GM12878 (cell line): ENCODE measurements at regions not wholly inside any gene's neighbourhood (a gene's known extent, or its start where the extent isn't known, plus 50 kb on each side); places are given as distances from the start of the nearest gene placed in this dataset.

Experiments
- ATAC-seq: fragments of 200-7000 bp; cut with Tn5 transposase; 3 replicates; pipeline ENCODE4 v1.9.1; 2020; ENCODE audit warnings: mild to moderate bottlenecking, moderate library complexity
- BruUV-seq: library from RNA; stranded (reverse); fragments of 400-500 nt; replicated peaks from 2 replicates; lab custom pipeline; 2021; lab: Mats Ljungman, UMichigan
- CTCF ChIA-PET: fragments of 300-600 bp; sonication (Branson Sonifier 250); formaldehyde crosslinking; extraction: SDS; loops from one replicate; lab custom pipeline; 2021; ENCODE audit warnings: inconsistent platforms; lab: Yijun Ruan, JAX
- POLR2A ChIA-PET: fragments of 350-600 bp; formaldehyde crosslinking; extraction: SDS; loops from one replicate; lab custom pipeline; 2021; ENCODE audit warnings: inconsistent platforms; lab: Charles Lee
- RAD21 ChIA-PET: fragments of 300-600 bp; sonication (Branson Sonifier 250); formaldehyde crosslinking; loops from one replicate; lab custom pipeline; 2023; ENCODE audit warnings: antibody characterized with exemption; ENCODE audit not compliant: unreplicated experiment; lab: Charles Lee
- SMC1A ChIA-PET: fragments of 300-600 bp; sonication (Branson Sonifier 250); formaldehyde crosslinking; loops from one replicate; lab custom pipeline; 2023; ENCODE audit not compliant: unreplicated experiment, uncharacterized antibody; lab: Charles Lee
- DNase-seq: peaks from one replicate; pipeline ENCODE4 v3.0.0-alpha.2; 2011; ENCODE audit warnings: low read depth, low spot score
- FAIRE-seq: peaks from 3 replicates; lab custom pipeline; 2011; peaks lifted over from hg19 to GRCh38; lab: Jason Lieb, UNC
- H2AFZ ChIP-seq: 2 replicates; pipeline ENCODE4 v1.6.0; 2011; ENCODE audit warnings: low read depth, low read length, control low read depth; ENCODE audit not compliant: control insufficient read depth
- H3K27ac ChIP-seq: 2 replicates; pipeline ENCODE4 v1.5.1; 2011; ENCODE audit warnings: control low read depth; ENCODE audit not compliant: control insufficient read depth, insufficient read depth
- H3K27me3 ChIP-seq, 2 experiments: replicated peaks in 1 of 2; 2 replicates each; pipeline versions ENCODE4 v1.6.0 to v1.6.1; 2011; ENCODE audit warnings: low read length in 1 of 2; ENCODE audit not compliant: control insufficient read depth in 2 of 2, insufficient read depth in 2 of 2
- H3K36me3 ChIP-seq, 2 experiments: 2 replicates each; pipeline ENCODE4 v1.5.1; 2011; ENCODE audit warnings: low read length in 1 of 2; ENCODE audit not compliant: control insufficient read depth in 2 of 2, insufficient read depth in 2 of 2
- H3K4me1 ChIP-seq: 2 replicates; pipeline ENCODE4 v1.6.1; 2011; ENCODE audit warnings: mild to moderate bottlenecking, low read length, moderate library complexity, mixed read lengths; ENCODE audit not compliant: control insufficient read depth, insufficient read depth
- H3K4me2 ChIP-seq: 2 replicates; pipeline ENCODE4 v1.6.0; 2011; ENCODE audit warnings: control low read depth; ENCODE audit not compliant: control insufficient read depth, insufficient read depth
- H3K4me3 ChIP-seq: fragments of 200-600 bp; sonication (generic); 2 replicates; pipeline ENCODE4 v1.5.1; 2016
- H3K79me2 ChIP-seq: 2 replicates; pipeline ENCODE4 v1.6.0; 2011; ENCODE audit warnings: low read length; ENCODE audit not compliant: control insufficient read depth, insufficient read depth
- H3K9ac ChIP-seq: 2 replicates; pipeline ENCODE4 v1.8.0; 2011; ENCODE audit warnings: low read length, control low read depth, mixed read lengths; ENCODE audit not compliant: control insufficient read depth, insufficient read depth
- H3K9me3 ChIP-seq: replicated peaks from 3 replicates; pipeline ENCODE4 v1.5.1; 2011; ENCODE audit warnings: mild to moderate bottlenecking, low read length; ENCODE audit not compliant: control insufficient read depth, insufficient read depth
- H4K20me1 ChIP-seq: 2 replicates; pipeline ENCODE4 v1.6.0; 2011; ENCODE audit not compliant: control insufficient read depth, insufficient read depth
- GABPA ChIP-seq: IDR thresholded peaks from 2 replicates; pipeline ENCODE4 v1.6.1; 2014; ENCODE audit warnings: antibody characterized with exemption, low read depth, mild to moderate bottlenecking, inconsistent platforms
- KAT2A ChIP-seq: conservative IDR thresholded peaks from 2 replicates; pipeline ENCODE4 v1.6.1; 2011; ENCODE audit warnings: low read depth, low read length; ENCODE audit not compliant: control insufficient read depth
- NR2C2 ChIP-seq: IDR thresholded peaks from 2 replicates; pipeline ENCODE4 v1.6.1; 2011; ENCODE audit warnings: borderline replicate concordance, low read depth; ENCODE audit not compliant: control insufficient read depth, insufficient read length
- STAT3 ChIP-seq: IDR thresholded peaks from 2 replicates; pipeline ENCODE4 v1.6.1; 2011; ENCODE audit warnings: low read depth, low read length, improper control_type of control experiment
- SUZ12 ChIP-seq: fragments of 200-600 bp; sonication (generic); IDR thresholded peaks from one replicate; pipeline ENCODE4 v1.6.1; 2018; ENCODE audit warnings: antibody characterized with exemption, mild to moderate bottlenecking; ENCODE audit not compliant: unreplicated experiment
- TCF3 ChIP-seq: IDR thresholded peaks from 2 replicates; pipeline ENCODE4 v1.6.1; 2012; ENCODE audit warnings: low read depth, mild to moderate bottlenecking, low read length, borderline replicate concordance; ENCODE audit not compliant: insufficient read depth
- YBX1 ChIP-seq: fragments of 450-650 bp; IDR thresholded peaks from 2 replicates; pipeline ENCODE4 v1.6.1; 2016; ENCODE audit warnings: antibody characterized with exemption
- ZZZ3 ChIP-seq: IDR thresholded peaks from 2 replicates; pipeline ENCODE4 v1.6.1; 2011; ENCODE audit warnings: low read depth; ENCODE audit not compliant: control insufficient read depth, insufficient read length
- in situ Hi-C: fragments of 300-500 bp; cut with MboI; formaldehyde crosslinking; loops from 9 replicates; pipeline ENCODE4 v1.14.3; 2018; ENCODE audit warnings: mixed read lengths
- intact Hi-C: fragments of 100-400 bp; cut with micrococcal nuclease; formaldehyde crosslinking; loops from one replicate; pipeline ENCODE4 v1.14.2; 2022; ENCODE audit not compliant: unreplicated experiment
- TF ChIP-seq, protein P1 (sequence below): fragments of 450-650 bp; IDR thresholded peaks from 2 replicates; pipeline ENCODE4 v1.6.1; 2017; ENCODE audit warnings: mild to moderate bottlenecking
- TF ChIP-seq, protein P2 (sequence below): IDR thresholded peaks from 2 replicates; pipeline ENCODE4 v1.6.1; 2012; ENCODE audit warnings: low read depth, low read length, improper control_type of control experiment

DNA sequence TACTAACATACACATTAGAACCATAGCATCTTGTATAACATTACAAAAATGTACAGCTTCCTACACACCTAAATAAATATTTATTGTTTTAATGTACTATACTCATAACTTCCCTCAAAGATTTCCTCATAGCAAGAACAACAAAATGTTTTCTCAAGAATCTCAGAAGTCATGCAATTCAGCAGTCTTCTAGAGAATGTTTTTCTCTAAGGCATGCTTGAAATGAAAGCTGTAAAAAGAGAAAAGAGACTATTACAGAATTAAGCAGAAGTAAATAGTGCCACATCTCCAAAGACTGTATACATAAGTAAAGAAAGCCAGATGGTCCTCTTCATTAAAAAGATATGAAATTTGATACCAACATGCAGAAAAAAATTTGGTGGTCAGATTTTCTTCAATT is 672.2 kb downstream of the EPM2A start:
- TF ChIP-seq STAT3 (no peak), GABPA (no peak), NR2C2 (no peak), ZZZ3 (no peak), TCF3 (no peak), SUZ12 (no peak), KAT2A (no peak), YBX1 (no peak)
- TF ChIP-seq, protein P1, sequence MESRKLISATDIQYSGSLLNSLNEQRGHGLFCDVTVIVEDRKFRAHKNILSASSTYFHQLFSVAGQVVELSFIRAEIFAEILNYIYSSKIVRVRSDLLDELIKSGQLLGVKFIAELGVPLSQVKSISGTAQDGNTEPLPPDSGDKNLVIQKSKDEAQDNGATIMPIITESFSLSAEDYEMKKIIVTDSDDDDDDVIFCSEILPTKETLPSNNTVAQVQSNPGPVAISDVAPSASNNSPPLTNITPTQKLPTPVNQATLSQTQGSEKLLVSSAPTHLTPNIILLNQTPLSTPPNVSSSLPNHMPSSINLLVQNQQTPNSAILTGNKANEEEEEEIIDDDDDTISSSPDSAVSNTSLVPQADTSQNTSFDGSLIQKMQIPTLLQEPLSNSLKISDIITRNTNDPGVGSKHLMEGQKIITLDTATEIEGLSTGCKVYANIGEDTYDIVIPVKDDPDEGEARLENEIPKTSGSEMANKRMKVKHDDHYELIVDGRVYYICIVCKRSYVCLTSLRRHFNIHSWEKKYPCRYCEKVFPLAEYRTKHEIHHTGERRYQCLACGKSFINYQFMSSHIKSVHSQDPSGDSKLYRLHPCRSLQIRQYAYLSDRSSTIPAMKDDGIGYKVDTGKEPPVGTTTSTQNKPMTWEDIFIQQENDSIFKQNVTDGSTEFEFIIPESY, result no peak
- TF ChIP-seq, protein P2, sequence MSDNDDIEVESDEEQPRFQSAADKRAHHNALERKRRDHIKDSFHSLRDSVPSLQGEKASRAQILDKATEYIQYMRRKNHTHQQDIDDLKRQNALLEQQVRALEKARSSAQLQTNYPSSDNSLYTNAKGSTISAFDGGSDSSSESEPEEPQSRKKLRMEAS, result no peak
- TF ChIP-seq, all 136 proteins: peak for 0
- SMC1A ChIA-PET, result no interaction called here
- in situ Hi-C loops, result no loop called here
- RAD21 ChIA-PET, result no interaction called here
- intact Hi-C loops, result no loop called here
- no TSS peak for BruUV-seq
- H3K27me3 ChIP-seq, result no peaks in the 10 kb centered on the region
- no peak overlapping the region for H3K9ac ChIP-seq
- no peaks in the 10 kb centered on the region for H3K79me2 ChIP-seq
- no peak for DNase-seq
- CTCF ChIA-PET, result no interaction called here
- H3K4me1 ChIP-seq, result no peaks in the 10 kb centered on the region
- no peak for ATAC-seq
- no peak overlapping the region for H3K4me3 ChIP-seq
- no peak overlapping the region for H3K4me2 ChIP-seq
- no peaks in the 10 kb centered on the region for H4K20me1 ChIP-seq
- no peak overlapping the region for H2AFZ ChIP-seq
- no peak overlapping the region for H3K27ac ChIP-seq
- H3K9me3 ChIP-seq, result no peaks in the 10 kb centered on the region
- no peaks in the 10 kb centered on the region for H3K36me3 ChIP-seq
- no peak for FAIRE-seq
- POLR2A ChIA-PET, result no interaction called here
